RWPE1 (cell line): ENCODE measurements at regions not wholly inside any gene's neighbourhood (a gene's known extent, or its start where the extent isn't known, plus 50 kb on each side); places are given as distances from the start of the nearest gene placed in this dataset.

Experiments
- CTCF ChIA-PET: fragments of 350-600 bp; sonication (Branson Sonifier 250); formaldehyde crosslinking; extraction: SDS; loops from one replicate; lab custom pipeline; 2021; lab: Yijun Ruan, JAX
- POLR2A ChIA-PET: fragments of 400-600 bp; formaldehyde crosslinking; extraction: SDS; loops from one replicate; lab custom pipeline; 2020; ENCODE audit warnings: antibody characterized with exemption; ENCODE audit not compliant: low non-redundant PET; lab: Yijun Ruan, JAX
- DNase-seq: peaks from one replicate; pipeline ENCODE4 v3.0.0; 2012; ENCODE audit warnings: low spot score
- H3K27ac ChIP-seq: fragments of 450-650 bp; 2 replicates; pipeline ENCODE4 v1.5.1; 2017
- CTCF ChIP-seq: fragments of 450-650 bp; conservative IDR thresholded peaks from 2 replicates; pipeline ENCODE4 v1.5.1; 2017; ENCODE audit warnings: low read depth, mild to moderate bottlenecking

GRCh38 chr4:176425035-176425434, 105.3 kb downstream of the SPCS3 start:
- POLR2A ChIA-PET = no interaction called here
- CTCF ChIA-PET = no interaction called here
- no peak for TF ChIP-seq CTCF
- no peak overlapping the region for H3K27ac ChIP-seq
- DNase-seq = peak; percentile 42

- DNase-seq = no peak
- no peak for TF ChIP-seq CTCF
- ChIA-PET CTCF (no interaction called here), POLR2A (no interaction called here)
- H3K27ac ChIP-seq = no peak overlapping the region
Observed at GRCh38 chr4:176432811-176433540, 113.2 kb downstream of the SPCS3 start.

- ChIA-PET CTCF (no interaction called here), POLR2A (no interaction called here)
- DNase-seq = no peak
- no peak for TF ChIP-seq CTCF
- no peak overlapping the region for H3K27ac ChIP-seq
Observed at GRCh38 chr4:176433983-176434382, 114.2 kb downstream of the SPCS3 start.

- DNase-seq = no peak
- no peak overlapping the region for H3K27ac ChIP-seq
- ChIA-PET POLR2A (no interaction called here), CTCF (no interaction called here)
- TF ChIP-seq CTCF = no peak
Observed at GRCh38 chr4:176435901-176436292, 116.1 kb downstream of the SPCS3 start.

- CTCF ChIA-PET = no interaction called here
- no peak overlapping the region for H3K27ac ChIP-seq
- DNase-seq = peak; percentile 60
- TF ChIP-seq CTCF = no peak
- POLR2A ChIA-PET = no interaction called here
Observed at GRCh38 chr4:176436293-176436973, 116.7 kb downstream of the SPCS3 start.

GRCh38 chr4:176437756-176438155, 118.0 kb downstream of the SPCS3 start:
- CTCF ChIA-PET = no interaction called here
- POLR2A ChIA-PET = no interaction called here
- TF ChIP-seq CTCF = no peak
- no peak overlapping the region for H3K27ac ChIP-seq
- DNase-seq = no peak
